Left forelimb (tissue), 1 donor: ENCODE measurements at regions not wholly inside any gene's neighbourhood (a gene's known extent, or its start where the extent isn't known, plus 50 kb on each side); places are given as distances from the start of the nearest gene placed in this dataset.

Source experiments
- DNase-seq: peaks from one replicate; pipeline ENCODE4 v3.0.0-alpha.2; 2018; ENCODE audit warnings: low spot score

DNA sequence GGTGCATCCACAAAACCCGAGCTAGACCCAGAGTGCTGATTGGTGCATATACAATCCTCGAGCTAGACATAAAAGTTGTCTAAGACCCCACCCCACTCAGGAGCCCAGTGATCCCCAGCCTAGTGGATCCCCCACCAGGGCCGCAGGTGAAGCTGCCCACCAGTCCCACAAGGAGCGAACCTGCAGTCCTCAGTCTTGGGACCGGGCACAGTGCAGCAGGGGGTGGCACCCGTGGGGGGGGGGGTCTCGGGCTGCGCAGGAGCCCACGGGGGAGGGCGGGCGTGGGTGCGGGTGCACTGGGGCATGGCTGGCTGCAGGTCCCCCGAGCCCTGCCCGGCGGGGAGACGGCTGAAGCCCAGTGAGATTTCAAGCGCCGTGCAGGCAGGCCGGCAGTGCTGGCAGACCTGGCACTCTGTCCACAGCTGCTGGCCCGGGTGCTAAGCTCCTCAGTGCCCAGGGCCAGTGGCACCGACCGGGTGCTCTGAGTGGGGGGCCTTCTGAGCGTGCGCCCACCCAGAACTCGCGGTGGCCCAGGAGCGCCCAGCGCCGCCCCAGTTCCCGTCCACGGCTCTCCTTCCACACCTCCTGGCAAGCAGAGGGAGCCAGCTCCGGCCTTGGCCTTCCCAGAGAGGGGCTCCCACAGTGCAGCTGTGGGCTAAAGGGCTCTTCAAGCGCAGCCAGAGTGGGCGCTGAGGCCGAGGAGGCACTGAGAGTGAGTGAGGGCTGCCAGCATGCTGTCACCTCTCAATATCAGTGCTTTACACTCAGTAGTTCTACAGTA, 989.1 kb downstream of the FAM181B start:
- DNase-seq, result no peak

- no peak for DNase-seq
Measured at GRCh38 chr11:81725701-81726100, 1008.0 kb downstream of the FAM181B start.

GRCh38 chr11:81717695-81718094, 1016.0 kb downstream of the FAM181B start:
- no peak for DNase-seq

DNA sequence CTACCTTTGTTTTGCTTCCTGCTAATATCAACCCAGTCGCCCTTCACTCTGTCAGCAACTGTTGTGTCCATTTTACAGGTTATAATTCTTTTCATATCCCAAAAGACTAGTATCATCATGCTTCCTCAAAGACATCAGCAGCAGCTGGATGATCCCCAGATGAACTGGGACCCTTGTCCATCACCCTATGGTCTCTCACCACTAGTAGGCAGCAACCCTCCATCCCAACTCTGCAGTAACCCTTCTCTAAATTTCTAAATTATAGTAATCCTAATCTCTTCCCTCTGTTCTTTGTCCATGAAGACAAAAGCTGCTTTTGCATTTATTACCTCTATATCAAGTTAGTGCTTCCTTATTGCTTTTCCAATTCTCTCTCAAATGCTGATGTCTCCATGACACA, 1025.8 kb downstream of the FAM181B start:
- no peak for DNase-seq

DNA sequence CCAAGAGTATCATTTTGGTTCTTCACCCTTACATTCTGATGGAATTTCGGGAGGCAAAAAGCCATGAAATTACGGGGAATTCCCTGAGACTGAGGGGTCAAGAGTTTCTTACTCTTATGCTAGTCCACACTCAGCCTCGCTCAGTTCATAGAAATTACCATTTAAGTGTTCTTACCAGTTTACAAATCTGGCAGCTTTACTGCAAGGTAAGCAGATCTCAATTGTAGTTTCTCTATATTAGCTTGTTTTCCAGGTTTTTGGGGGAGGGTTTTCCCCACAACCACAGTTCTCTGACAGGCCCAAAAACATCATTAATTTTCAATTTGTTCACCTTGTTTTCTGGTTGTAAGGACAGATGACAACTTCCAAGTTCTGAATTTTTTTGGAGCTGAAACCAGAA, 1028.4 kb downstream of the FAM181B start:
- DNase-seq, result no peak

DNA sequence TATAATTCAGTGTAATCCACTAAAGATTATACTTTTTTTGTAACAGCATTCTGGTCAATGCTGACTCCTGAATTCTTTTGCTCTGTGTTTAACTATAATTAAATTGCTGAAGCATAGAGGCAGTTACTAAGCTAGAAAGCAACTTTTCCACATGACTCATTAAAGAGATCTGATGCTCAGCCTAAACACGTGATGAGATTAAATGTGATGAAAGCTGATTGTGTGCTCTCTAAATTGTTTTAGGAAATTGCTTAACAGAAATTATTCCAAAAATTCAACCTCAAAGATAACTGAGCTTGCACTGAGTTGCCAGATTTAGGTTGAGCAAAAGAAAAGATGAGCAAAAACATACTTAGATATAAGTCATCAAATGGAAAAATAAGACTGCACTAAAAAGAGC, 1033.6 kb downstream of the FAM181B start:
- DNase-seq, result no peak

- no peak for DNase-seq
Measured at GRCh38 chr11:81687057-81687456, 1046.6 kb downstream of the FAM181B start.

DNA sequence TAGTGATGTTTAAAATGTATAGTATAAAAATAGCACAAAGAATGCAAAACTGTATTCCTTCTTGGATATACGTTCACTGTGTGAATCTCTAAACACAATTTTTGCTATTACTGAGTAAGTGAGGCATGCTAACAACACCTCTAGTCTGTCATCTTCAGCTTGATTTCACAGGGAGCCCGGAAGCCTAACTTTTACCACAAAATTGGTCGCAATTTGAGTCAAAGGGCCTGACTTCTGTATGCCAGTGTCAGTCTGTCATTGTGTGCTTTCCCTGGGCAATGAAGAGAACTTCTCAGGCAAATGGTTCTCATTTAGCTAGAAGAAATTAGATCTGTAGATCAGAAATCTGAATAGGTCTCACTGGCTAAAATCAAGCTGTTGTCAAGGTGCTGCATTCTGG, 1059.5 kb downstream of the FAM181B start:
- DNase-seq, result no peak

DNA sequence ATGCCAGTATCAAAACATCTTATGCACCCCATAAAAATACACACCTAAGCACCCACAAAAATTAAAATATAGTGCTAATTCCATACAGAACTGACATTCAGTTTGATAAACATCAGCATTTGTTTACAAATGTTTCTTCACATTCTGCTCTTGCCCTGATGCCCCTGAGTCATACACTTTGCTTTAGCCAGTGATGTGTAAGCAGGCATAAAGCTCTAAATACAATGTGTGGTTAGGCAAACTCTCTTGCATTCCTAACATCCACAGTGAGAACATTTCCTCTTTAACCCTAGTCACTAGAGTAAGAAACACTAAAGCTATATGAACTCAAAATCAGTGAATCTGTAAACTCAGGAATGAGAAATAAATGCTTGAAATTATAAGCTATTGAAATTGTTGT, 1060.7 kb downstream of the FAM181B start:
- DNase-seq, result no peak

- DNase-seq, result no peak
Measured at GRCh38 chr11:81669935-81670543, 1063.6 kb downstream of the FAM181B start.

- DNase-seq, result no peak
Measured at GRCh38 chr11:81658722-81659121, 1074.9 kb downstream of the FAM181B start.

DNA sequence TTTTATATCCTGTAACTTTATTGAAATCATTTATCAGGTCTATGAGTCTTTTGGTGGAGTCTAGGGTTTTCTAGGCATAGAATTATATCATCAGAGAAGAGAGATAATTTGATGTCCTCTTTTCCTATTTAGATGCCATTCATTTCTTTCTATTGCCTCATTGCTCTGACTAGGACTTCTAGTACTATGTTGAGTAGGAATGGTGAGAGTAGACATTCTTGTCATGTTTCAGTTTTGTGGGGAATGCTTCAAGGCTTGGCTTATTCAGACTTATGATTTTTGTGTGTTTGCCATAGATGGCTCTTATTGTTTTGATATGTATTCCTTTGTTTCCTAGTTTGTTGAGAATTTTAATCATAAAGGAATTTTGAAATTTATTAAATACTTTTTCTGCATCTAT, 1078.3 kb downstream of the FAM181B start:
- no peak for DNase-seq

- DNase-seq, result no peak
Measured at GRCh38 chr11:81647374-81647773, 1086.3 kb downstream of the FAM181B start.

DNA sequence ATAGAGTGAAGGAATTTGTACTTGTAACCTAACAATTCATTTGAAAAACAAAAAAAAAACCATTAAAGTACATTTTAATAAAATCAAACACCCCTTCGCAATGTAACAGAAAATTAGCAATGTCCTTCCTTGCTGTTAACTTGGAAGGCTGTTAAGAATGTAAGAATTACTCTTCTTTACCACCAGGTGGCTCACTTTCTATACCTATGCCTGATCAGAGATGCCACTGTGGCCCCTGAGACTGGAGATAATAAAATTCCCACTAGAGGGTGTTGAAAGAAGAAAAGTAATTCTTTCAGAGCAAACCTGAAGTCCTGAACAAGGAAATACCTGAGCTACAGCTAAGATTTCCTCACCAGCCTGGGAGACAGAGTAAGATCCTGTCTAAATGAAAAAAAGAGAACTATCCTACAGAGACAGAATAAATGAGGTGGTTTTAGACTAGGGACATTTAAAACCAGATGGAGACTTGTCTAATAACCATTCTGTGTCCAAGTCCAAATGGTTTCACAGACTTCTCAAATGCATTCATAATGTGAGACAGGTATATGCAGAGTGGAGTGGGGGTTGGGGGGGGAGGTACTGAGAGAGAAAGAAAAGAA, 1089.3 kb downstream of the FAM181B start:
- no peak for DNase-seq

GRCh38 chr11:81634483-81634882, 1099.2 kb downstream of the FAM181B start:
- DNase-seq, result no peak

DNA sequence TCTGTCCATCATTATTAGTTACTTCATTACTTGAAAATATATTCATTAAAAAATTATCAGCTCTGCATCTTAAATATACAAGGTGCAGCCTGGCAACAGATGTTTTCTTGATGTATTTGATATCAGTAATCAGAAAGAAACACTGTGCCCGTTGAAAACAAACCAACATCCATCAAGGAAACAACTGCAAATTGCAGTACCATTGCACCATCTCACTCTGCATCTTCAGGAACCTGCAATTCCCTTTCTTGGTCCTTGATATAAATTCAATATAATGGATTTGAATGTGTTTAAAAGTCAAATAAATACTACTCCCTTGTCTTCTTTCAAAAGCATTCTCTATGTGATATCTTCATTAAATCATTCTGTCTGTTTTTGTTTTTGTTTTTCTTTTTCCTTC, 1131.2 kb downstream of the FAM181B start:
- DNase-seq, result no peak

DNA sequence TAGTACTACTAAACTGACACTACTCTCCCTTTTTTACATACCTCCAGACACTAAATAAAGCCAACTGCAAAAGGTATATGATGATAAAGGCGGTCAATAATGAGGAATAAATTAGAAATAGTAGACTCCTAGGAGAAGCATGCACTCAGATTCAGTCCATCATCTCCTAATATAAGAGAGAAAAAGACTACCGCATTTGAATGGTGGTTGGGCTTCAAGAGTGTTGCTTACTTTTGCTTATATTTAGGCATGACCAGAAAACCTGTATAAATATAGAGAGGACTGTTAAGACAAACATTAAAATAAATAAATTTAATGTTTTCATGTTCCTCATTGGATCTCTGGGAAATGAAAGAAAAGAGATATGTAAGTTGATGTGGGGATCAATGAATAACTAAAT, 1137.0 kb downstream of the FAM181B start:
- DNase-seq, result no peak

DNA sequence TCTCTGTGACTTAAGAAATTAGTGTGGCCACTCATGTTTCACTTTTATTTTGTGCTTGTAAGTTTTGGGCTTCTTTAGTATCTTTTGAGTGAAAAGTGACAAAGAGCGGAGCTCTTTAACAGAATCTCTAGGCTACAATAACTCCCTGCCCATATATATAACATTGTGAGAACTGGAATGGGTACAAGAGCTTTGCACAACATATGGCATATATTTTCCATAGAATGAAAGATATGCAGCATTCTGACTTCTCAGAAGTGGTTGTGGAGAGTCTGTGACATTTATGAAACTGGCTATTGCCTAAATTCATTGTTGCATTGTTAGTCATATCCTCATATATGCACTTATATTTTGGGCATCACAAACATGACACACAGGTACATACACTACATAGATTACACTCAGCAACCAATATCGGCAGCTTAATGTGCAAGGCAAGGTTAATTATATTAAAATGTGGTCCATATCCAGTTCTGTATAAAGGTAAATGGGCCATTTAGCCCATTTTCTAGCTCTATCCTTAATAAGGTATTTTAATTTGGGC, 1148.2 kb downstream of the FAM181B start:
- no peak for DNase-seq

GRCh38 chr11:81579339-81579738, 1154.3 kb downstream of the FAM181B start:
- DNase-seq, result no peak

DNA sequence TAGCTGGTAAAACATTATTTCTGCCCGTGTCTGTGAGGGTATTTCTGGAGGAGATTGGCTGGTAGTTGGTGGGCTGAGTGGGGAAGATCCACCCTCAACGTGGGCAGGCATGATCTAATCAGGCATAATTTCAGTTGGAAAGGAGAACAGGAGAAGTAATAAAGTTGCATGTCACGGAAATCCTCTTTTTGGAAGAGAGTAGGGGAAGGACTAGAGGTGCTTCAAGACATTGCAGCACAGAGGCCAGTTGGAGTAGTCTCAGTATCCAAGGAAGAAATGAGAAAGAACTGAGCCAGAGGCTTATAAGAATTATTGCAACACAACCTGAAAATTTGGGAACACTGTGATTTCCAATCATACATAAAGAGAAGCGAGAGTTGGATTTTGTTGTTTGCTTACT, 1155.1 kb downstream of the FAM181B start:
- DNase-seq, result no peak

- no peak for DNase-seq
Measured at GRCh38 chr11:81574301-81574700, 1159.4 kb downstream of the FAM181B start.

DNA sequence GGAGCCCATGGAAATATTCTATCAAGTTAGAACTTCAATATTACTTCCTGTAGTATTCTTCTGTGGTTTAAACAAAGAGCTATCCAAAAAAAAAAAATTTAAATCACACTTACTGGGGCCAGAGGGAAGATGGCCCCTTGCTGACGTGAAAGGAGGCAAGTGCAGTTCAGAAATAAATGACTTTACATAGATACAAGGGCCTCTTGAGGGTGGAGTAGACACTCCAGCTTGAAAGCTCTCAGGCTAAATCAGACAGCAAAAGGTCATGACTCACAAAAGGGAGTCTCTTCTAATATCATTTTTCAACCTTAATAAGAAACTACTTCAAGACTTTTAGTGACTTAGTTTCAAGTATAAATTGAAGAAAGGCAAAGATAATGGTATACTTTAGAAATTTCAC, 1160.3 kb downstream of the FAM181B start:
- no peak for DNase-seq

DNA sequence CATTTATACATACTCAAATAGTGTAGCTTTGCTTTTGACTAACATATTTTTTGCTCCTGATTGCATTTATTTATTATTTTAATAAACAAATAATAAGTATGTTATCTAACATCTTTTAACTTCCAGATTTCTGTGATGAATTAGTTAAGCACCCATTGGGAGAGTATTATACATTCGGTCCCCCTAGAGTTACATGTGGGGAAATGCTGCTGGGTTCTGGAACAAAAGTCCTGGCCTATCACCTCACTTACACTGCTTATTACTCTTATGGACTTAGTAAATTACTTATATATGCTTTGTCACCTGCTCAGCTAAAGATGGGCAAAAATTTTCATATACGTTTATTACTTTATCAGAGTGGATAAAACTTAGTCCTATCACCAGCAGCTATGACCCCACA, 1163.0 kb downstream of the FAM181B start:
- DNase-seq, result no peak
